Mammary epithelial cell (primary cell): ENCODE measurements at regions not wholly inside any gene's neighbourhood (a gene's known extent, or its start where the extent isn't known, plus 50 kb on each side); places are given as distances from the start of the nearest gene placed in this dataset.

ENCODE experiments used
- EZH2 ChIP-seq: IDR thresholded peaks from 2 replicates; pipeline ENCODE4 v1.6.1; 2012; ENCODE audit warnings: low read length, inconsistent platforms, borderline replicate concordance
- TF ChIP-seq, protein P1 (sequence below), 2 donors: IDR thresholded peaks in 1 of 2; conservative IDR thresholded peaks in 1 of 2; 2 replicates each; pipeline ENCODE4 v1.5.1; 2011 to 2012; ENCODE audit warnings: inconsistent platforms in 2 of 2, low read length in 2 of 2, mild to moderate bottlenecking in 2 of 2, control low read depth in 1 of 2, low read depth in 1 of 2; ENCODE audit not compliant: insufficient read depth in 1 of 2; ENCODE audit errors: extremely low read depth in 1 of 2

DNA sequence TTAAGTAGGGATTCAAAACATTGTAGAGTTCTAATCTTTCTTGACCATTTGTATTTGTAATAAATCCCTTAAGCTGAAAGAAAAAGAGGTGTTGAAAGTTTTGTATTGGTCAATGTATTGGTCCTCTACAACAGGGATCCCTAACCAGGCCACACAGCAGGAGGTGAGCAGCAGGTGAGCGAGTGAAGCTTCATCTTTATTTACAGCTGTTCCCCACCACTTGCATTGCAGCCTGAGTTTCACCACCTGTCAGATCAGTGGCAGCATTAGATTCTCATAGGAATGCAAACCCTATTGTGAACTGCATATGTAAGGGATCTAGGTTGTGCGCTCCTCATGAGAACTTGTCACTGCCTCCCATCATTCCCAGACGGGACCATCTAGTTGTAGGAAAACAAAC, 715.7 kb upstream of the NXPH2 start:
- TF ChIP-seq, protein P1, sequence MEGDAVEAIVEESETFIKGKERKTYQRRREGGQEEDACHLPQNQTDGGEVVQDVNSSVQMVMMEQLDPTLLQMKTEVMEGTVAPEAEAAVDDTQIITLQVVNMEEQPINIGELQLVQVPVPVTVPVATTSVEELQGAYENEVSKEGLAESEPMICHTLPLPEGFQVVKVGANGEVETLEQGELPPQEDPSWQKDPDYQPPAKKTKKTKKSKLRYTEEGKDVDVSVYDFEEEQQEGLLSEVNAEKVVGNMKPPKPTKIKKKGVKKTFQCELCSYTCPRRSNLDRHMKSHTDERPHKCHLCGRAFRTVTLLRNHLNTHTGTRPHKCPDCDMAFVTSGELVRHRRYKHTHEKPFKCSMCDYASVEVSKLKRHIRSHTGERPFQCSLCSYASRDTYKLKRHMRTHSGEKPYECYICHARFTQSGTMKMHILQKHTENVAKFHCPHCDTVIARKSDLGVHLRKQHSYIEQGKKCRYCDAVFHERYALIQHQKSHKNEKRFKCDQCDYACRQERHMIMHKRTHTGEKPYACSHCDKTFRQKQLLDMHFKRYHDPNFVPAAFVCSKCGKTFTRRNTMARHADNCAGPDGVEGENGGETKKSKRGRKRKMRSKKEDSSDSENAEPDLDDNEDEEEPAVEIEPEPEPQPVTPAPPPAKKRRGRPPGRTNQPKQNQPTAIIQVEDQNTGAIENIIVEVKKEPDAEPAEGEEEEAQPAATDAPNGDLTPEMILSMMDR (conservative IDR thresholded peaks at IDR 0.05 in 1 of 2, IDR thresholded peaks at IDR 0.05 in 1 of 2; ENCODE audit: extremely low read depth in 1 of 2, insufficient read depth in 1 of 2, low read depth in 1 of 2, low read length in 2 of 2) = no peak
- TF ChIP-seq EZH2 = no peak
